GM21717 (cell line): ENCODE measurements at regions not wholly inside any gene's neighbourhood (a gene's known extent, or its start where the extent isn't known, plus 50 kb on each side); places are given as distances from the start of the nearest gene placed in this dataset.

Source experiments
- ATAC-seq: cut with Tn5 transposase; IDR thresholded peaks from one replicate; pipeline ENCODE4 v1.9.1; 2021; ENCODE audit warnings: mild to moderate bottlenecking, moderate library complexity; ENCODE audit not compliant: unreplicated experiment

DNA sequence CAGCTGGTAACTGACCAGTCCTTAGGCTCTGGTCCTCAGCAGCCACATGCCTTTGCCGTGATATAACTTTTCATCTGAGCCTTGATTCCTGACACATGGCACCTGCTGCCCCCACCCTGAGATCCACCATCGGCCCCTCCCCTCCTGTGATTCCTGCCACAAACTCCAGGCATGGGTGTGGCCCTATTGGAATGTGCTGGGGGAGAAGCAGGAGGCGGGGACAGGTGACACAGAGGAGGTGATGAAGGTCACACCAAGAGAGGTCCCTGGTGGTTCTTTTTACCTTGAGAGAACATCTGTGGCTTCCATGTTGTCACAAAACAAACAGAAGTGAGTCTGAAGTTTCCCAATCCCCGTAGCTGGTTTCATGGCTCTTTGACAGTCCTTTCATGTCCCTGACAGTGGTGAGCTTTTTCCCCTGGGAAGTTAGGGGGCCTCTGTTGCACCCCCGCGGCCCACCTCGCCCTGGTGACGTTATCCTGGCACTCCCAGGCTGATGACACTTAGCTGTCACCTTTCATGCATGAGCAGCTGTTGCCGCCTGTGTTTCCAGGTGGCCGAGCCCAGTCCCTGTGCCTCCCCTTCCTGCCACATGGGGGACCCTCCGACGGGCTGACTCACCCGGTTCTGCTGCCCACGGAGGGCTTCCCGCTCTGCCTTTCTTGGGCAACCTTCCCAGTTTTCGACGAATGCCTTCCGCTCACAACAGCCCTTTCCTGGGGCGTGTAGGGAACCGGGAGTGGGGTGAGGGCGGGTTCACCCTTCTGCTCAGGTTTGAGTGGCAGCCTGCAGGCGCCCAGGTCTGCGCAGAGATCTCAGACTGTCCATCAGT, 66.3 kb upstream of the GLI2 start:
- ATAC-seq: no peak

DNA sequence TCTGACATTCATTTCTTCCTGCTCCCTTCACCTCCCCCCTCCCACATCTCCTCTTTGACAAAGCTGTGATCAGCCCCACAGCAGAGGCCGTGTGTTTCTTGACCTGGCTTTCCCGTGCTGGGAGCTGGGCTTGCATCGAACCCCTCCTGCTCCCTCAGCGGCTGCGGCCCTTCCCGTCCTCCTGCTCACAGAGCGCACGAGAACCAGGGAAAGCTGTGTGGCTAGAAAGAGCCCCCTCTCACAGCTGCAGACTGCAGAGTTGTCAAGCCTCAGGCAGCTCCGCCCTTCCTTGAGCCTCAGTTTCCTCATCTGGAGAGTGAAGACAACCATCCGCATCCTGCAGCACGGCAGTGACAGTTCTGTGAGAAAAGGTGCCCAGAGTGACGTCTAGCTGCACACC, 65.7 kb upstream of the GLI2 start:
- ATAC-seq: no peak

DNA sequence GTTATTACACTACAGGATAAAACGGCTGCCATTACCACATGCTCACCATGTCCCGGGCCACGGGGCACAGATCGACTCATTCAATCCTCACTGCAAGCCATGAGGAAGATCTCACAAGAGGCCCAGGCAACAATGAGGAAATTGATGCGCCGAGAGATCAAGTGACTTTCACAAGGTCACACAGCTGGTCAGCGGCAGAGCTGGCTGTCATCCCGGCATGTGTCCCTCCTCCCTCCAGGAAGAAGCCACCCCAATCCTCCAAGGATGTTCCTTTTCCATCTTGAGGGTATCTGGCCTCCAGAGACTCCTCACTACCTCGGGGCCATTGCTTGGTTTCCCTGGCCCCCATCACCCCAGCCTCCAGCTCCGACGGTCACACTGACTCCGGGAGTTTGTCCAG, 65.3 kb upstream of the GLI2 start:
- ATAC-seq: no peak

DNA sequence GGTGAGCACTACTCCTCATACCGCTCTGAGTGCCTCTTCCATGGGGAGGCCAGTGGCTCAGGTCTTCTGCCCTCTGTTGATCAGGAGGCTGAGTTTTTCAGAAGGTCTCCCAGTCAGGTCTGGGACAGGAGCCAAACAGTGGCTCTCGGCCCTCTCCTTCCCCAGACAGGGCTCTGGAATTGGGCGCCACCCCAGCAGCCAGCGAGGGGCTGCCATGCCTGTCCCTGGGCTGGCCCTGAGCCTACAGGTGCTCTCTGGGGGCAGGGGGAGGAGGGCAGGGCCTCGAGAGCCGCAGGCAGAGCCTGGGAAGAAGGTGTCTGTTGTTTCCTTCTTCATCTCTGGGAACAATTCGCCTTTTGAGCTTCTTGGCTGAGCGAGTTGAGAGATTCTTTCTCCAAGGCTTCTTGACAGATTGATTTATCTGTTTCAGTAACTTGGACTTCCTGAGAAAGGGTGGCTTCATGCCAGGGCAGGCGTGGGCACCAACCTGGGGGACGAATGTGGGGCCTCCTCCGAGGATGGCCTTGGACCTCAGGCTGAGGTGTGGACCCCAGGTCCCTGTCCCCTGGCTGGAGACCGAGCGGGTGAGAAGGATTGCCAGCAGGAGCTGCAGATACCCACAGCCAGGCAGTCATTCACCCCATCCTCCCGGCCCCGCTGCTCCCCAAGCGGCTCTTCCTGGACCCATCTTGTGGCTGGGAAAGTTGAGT, 64.7 kb upstream of the GLI2 start:
- no peak for ATAC-seq

DNA sequence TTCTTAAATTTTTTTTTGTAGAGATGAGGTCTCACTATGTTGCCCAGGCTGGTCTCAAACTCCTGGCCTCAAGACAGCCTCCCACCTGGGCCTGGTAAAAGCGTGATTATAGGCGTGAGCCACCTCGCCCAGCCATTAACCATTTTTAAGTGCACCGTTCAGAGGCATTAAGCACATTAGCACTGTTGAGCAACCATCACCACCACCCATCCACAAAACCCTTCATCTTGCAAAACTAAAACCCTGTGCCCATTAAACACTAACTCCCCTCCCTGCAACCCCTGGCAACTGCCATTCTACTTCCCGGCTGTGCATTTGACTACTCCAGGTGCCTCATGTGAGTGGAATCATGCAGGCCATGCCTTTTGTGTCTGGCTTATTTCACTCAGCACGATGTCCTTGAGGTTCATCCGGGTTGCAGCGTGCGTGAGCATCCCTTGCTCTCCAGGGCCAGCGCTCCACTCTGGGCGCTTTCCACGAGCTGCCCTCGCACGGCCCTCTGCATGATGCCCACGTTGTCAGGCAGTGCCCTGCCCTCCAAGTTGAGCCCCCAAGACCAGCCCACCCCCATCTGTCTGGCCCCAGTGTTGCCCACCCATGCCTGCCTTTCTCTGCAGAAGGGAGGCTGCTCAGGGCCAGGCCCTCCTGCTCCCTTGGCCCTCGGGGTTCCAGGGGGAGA, 63.0 kb upstream of the GLI2 start:
- no peak for ATAC-seq

DNA sequence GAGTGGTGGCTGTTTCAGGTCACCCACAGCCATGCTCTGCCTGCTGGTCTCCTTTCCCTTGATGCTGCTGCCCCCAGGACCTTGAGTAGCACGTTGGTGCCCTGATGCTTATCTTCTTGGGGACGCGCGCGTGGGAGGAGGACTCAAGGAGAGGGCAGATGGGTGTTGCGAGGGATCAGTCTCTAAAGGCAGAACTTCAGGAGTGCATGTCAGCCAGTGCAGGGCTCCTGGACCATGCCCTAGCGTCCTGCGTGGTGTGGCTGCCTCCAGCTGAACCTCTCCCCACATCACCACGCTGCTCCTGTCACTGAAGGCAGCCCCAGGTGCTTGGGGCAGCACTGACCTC, 62.5 kb upstream of the GLI2 start:
- ATAC-seq: no peak

DNA sequence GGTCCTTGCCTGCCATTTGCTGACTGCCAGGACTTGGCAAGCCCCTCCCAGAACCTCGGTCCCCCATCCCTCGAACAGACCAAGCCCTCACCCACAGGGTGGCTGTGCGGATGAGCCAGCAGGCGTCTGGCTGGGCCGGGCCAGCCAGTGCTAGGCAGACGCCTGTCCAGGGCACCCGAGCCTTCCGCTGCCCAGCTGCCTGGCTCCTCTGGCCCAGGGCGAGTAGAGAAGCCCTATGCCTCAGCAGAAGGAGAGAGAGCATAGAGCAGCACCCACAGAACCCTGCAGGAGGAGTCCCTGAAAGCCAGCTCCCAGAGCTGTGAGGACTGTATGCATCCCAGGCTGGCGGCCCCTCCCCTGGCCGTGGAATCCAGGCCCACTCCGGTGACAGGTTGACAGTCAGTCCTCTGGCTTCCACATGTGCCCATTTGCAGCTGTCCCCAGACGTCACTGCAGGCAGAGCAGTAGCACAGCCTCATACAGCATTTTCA, 62.1 kb upstream of the GLI2 start:
- no peak for ATAC-seq

DNA sequence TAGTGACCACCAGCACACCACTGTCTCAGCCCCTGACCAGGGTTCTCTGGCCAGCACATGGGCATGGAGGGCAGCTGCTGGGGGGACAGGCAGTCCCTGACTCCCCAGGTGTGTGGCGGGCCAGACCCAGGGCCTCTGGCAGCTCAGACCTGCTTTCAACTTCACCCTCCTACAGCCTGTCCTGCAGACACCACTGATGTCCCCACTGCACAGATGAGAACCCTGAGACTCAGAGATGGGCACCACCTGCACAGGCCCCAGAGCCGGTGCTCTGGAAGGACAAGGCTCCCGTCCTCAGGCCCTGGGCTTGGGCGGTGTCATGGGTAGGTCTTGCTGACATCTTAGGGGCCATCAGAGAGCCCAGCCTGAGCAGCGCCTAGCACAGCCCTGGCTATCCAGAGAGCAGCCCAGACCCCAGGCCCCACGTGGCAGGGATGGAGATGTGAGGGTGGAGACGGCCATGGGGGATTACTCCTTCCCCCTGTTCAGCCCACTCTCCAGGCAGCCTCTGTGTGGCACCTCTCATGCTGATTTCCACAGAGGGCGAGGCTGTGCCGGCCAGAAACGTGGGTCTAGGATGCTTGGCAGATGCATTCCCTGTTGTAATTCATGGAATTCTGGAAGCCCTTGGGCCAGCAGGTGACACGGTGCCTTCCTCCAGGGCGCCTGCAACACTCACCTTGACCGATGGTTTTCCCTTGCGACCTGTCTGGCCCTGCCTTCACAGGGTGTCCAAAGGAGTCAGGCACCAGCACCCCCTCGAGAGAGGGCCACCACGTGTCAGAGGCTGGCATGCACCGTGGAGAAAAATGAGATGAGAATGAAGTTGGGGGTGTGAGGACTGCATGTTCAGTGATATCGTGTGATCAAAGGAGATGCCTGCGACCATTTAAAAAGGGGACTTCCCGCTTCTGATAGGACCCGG, 61.2 kb upstream of the GLI2 start:
- ATAC-seq: no peak

DNA sequence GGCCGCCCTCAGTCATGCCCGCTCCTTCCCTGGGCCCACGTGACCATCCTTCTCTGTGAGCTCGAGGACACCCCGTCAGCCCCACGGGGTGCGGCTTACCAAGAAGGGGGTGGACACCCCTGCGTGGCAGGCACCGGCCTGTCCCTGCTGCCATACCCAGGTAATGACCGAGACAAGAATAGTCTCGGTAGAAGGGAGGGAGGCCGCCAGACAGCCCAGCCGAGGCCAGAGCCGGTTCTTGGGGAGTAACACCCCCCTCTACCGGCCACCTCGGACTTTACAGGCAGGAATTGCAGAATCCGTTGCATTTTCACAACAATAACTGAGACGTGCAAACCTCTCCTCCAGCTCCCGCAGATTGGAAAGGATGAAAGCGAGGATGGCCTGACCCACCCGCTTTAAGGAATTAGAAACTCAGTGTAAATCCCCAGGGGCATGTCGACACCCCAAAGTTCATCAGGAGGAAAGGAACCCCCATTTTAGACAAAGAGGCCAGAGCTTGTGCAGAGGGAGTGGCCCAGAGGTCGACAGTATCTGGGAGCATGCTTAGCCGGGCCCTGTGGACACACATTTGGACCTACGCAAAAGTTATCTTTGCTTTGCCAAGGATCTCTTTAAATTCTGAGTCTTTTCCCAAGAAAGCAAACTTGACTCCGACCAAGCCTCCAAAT, 60.1 kb upstream of the GLI2 start:
- no peak for ATAC-seq

DNA sequence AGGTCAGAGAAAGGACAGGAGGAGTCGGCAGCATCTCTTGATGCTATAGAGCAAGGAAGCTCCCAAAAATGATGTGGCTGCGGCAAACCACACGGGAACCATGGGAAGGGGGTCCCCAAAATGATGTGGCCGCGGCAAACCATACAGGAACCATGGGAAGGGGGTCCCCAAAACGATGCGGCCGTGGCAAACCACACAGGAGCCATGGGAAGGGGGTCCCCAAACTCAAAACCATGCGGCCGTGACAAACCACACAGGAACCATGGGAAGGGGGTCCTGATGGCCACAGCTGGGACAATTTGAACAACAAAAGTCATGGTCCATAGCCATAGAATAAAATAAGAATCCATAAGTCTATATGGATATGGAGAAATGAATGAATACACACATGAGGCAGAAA, 58.4 kb upstream of the GLI2 start:
- ATAC-seq: no peak

DNA sequence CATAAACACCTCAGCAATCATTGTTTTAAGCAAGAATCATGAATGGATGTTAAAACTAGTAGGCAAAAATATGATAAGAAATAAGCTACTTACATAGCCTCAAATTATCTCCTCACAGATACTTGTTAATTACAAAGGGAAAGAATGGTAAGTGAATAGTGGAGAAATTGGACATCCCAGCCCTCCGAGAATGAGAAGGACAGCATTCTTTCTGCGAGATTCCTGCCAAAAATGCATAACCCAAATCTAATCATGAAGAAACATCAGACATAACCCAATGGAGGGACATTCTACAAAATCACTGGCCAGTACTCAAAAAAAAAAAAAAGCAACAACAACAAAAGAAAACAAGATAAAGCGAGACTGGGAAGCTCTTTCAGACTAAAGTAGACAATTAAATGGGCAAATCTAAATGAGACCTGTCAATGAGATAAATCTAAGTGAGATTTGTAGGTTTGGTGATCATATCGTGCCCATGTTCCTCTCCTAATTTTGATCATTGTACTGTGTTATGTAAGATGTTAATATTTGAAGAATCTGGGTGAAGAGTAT, 57.9 kb upstream of the GLI2 start:
- ATAC-seq: no peak

DNA sequence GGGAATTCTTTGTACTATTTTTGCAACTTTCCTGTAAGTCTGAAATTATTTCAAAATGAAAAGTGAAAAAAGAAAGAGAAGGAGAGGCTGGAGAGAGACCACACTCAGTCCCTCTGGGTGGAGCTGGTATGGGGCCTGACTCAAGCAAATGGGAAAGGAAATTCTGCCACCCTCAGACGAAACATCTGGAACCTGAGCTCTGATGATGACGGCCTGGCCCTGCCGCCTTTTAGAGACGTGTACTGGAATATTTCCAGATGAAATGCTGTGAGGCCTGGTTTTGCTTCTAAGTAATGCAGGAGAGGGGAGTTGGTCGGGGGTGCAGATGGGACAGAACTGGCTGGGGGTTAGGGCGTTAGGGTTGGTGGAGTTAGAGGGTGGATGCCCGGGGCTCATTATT, 57.4 kb upstream of the GLI2 start:
- ATAC-seq: no peak

DNA sequence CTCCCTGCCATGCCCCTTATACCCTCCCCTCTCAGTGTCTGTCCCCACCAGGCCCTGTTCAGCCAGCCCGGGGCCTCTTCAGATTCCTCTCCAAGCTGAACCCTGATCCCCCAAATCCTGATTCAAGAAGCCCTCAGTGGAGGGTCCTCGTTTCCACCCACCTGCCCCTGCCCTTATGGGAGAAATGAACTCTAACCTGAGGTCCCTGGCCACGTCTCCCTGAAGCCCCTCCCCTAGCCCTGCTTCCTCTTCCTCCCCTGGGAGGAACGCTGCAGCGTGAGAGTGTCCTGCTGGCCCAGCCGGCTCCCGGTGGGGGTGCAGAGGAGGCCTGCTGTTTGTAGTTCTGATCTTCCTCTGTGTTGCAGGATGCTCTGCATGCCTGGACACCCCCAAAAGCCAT, 56.7 kb upstream of the GLI2 start:
- ATAC-seq: no peak

DNA sequence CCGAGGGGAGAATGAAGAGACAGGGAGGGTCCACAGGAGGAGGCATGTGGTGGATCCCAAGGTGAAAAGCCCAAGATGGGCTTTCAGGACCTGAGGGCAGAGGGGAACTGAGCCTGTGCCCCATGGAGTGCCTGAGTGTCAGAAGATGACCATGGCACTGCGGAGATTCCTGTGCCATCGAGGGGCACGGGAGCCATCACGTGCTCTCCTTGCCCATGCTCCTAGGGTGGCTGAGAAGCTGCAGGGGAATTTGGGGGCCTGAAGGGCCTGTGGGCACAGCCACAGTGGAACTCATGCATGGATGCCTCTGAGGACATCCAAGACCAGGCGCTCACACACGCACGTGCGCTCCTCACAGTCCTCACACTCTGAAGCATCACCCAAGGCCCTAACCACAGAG, 56.1 kb upstream of the GLI2 start:
- ATAC-seq: no peak

DNA sequence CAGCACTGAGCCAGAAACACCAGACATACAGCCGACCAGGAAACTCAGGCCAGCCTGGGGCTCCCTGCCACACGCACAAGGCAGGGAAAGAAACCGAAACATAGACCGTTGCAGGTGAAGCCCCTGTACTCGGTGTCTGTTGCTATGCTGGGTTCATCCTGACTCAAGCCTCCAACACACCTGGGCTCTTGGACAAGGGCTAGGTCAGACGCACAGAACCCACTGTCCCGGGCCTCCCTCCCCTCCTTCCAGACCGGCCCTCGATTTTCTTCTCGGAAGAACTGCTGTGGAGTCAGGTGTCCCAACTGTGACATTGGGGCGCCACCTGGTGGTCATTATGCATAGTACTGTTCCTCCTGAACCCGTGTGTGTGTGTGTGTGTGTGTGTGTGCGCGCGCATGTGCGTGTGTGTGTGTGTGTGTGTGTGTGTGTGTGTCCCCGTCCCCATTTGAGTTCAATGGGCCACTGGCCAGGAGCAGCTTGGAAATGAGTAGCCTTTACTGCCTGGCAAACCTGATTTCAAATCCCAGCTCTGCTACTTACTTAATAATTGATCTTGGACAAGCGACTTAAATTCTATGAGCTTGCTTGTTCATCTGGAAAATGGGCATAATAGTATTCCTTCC, 55.4 kb upstream of the GLI2 start:
- ATAC-seq: peak; percentile 57

DNA sequence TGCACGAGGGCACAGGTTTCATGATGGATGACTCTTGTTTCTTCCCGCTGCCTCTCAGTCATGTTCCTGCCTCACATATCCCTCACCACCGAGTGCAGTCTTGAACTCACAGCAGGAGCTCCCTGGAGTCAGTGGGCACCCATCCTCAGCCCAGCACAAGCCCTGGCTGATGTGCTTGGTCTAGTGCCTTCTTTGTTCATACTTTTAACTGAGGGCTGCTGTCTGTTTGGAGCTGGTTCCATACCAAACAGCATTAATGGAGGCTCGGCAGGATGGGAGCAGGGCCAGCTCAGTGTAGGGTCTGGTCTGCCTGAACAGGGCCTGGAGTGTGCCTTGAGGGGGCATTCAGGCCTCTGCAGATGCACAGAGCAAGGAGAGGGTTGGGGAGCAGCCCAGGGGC, 54.5 kb upstream of the GLI2 start:
- ATAC-seq: no peak

DNA sequence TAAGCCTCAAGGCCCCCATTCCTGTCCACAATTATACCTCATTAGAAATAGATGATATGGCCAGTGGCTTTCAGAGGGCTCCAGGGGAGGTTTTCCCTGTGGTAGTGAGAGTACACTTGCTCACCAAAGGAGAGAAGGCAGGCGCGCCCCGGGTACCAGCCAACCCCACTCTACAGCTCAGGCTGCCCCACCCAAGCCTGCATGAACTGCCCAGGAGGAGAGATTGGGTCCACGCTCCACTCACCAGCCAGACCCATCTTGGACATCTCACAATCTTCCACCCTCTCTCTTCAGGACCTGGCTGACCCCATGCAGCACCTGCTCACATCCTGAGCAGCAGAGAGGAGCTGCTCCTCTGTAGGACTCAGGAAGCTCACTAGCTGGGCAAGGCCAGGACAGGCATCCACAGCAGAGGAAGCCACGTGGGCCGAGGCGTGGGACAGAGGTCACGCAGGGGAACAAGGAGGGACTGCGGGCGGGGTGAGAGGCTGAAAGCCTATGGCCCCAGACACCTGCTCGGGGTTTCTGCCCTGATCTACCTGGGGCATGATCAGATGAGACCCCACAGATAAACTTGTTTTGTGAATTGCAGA, 53.9 kb upstream of the GLI2 start:
- no peak for ATAC-seq

DNA sequence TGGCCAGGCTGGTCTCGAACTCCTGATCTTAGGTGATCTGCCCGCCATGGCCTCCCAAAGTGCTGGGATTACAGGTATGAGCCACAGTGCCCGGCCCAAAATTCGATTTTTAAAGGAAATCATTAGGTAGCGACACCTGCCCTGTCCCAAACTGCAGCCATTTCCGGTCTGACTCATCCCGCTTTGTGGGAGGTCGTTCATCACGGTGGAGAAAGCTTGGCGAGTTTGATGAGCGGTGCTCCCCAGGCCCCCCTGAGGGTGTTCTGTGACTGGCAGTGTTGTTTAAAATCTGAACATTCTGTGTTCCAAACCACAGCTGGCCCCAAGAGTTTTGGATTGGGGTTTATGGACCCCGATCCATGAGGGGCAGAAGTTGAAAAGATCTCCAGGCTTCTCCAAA, 53.0 kb upstream of the GLI2 start:
- ATAC-seq: no peak

DNA sequence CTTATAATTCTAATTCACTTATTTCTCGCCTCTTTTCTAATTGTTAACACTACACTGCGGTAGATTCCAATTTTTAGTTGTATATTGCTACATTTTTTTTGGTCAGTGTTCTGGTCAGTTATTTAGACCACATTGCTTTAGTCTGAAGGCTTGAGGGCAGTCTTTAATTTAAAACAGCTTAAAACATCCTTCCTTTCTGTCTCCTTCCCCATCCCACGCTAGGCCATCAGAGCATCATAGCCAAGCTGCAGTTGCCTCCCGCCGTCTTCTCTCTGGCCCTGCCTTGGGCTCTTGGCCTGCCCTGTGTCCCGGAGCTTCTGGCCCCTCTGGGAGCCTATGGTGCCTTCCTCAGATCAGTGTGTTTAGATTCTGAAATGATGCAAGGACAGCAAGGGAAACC, 52.6 kb upstream of the GLI2 start:
- no peak for ATAC-seq
